Neural cell (in vitro differentiated cells): ENCODE measurements at regions not wholly inside any gene's neighbourhood (a gene's known extent, or its start where the extent isn't known, plus 50 kb on each side); places are given as distances from the start of the nearest gene placed in this dataset.

Source experiments
- H2AFZ ChIP-seq: fragments of 200-600, 300-800 bp; sonication (generic), shearing (Covaris generic); 2 replicates; pipeline ENCODE4 v1.6.0; 2014; ENCODE audit warnings: low read depth, mild to moderate bottlenecking, antibody characterized with exemption, low read length, moderate library complexity
- H3F3A ChIP-seq: fragments of 200-600 bp; shearing (Covaris generic); 2 replicates; pipeline ENCODE4 v1.6.1; 2016; ENCODE audit warnings: mild to moderate bottlenecking, moderate library complexity, mixed read lengths, antibody characterized with exemption, low read length; ENCODE audit not compliant: insufficient read depth, poor library complexity, severe bottlenecking
- H3K27ac ChIP-seq: fragments of 200-600, 300-800 bp; sonication (generic), shearing (Covaris generic); 2 replicates; pipeline ENCODE4 v1.5.1; 2014; ENCODE audit warnings: mild to moderate bottlenecking, low read length, moderate library complexity
- H3K27me3 ChIP-seq: fragments of 300-800, 200-600 bp; sonication (generic), shearing (Covaris generic); 2 replicates; pipeline ENCODE4 v1.6.0; 2014; ENCODE audit warnings: mild to moderate bottlenecking, low read depth, low read length, moderate library complexity; ENCODE audit not compliant: insufficient read depth
- H3K36me3 ChIP-seq: fragments of 300-800, 200-600 bp; sonication (generic), shearing (Covaris generic); 2 replicates; pipeline ENCODE4 v1.5.1; 2014; ENCODE audit warnings: mild to moderate bottlenecking, antibody characterized with exemption, low read length, moderate library complexity; ENCODE audit not compliant: insufficient read depth
- H3K4me2 ChIP-seq: fragments of 300-800, 200-600 bp; sonication (generic), shearing (Covaris generic); 2 replicates; pipeline ENCODE4 v1.6.0; 2014; ENCODE audit warnings: mild to moderate bottlenecking, low read length
- H3K4me3 ChIP-seq: fragments of 300-800, 200-600 bp; sonication (generic), shearing (Covaris generic); 2 replicates; pipeline ENCODE4 v1.5.1; 2014; ENCODE audit warnings: mild to moderate bottlenecking, low read length, moderate library complexity
- H3K79me2 ChIP-seq: fragments of 200-600 bp; shearing (Covaris generic); replicated peaks from 2 replicates; pipeline ENCODE4 v1.6.0; 2014; ENCODE audit warnings: mild to moderate bottlenecking, low read length, moderate library complexity; ENCODE audit not compliant: insufficient read depth
- H3K9ac ChIP-seq: fragments of 300-800, 200-600 bp; sonication (generic), shearing (Covaris generic); 2 replicates; pipeline ENCODE4 v1.6.1; 2016; ENCODE audit warnings: mild to moderate bottlenecking, low read length, mixed read lengths
- H3K9me2 ChIP-seq: fragments of 200-600 bp; shearing (Covaris generic); 2 replicates; pipeline ENCODE4 v1.6.1; 2016; ENCODE audit warnings: mild to moderate bottlenecking, low read length, mixed read lengths; ENCODE audit not compliant: insufficient read depth
- H3K9me3 ChIP-seq: fragments of 200-600, 300-800 bp; sonication (generic), shearing (Covaris generic); 2 replicates; pipeline ENCODE4 v1.6.1; 2016; ENCODE audit warnings: mild to moderate bottlenecking, mixed run types, low read length, moderate library complexity, mixed read lengths
- H4K20me1 ChIP-seq: fragments of 200-600 bp; shearing (Covaris generic); 2 replicates; pipeline ENCODE4 v1.6.1; 2016; ENCODE audit warnings: mild to moderate bottlenecking, mixed run types; ENCODE audit not compliant: insufficient read depth
- CTCF ChIP-seq: fragments of 450-650 bp; IDR thresholded peaks from 2 replicates; pipeline ENCODE4 v1.5.1; 2014; ENCODE audit warnings: antibody characterized with exemption, mild to moderate bottlenecking, moderate library complexity; ENCODE audit not compliant: poor library complexity, severe bottlenecking
- EP300 ChIP-seq: fragments of 450-650 bp; conservative IDR thresholded peaks from 2 replicates; pipeline ENCODE4 v1.6.1; 2014; ENCODE audit warnings: antibody characterized with exemption, mild to moderate bottlenecking, moderate library complexity; ENCODE audit not compliant: poor library complexity, severe bottlenecking
- EZH2 ChIP-seq: fragments of 200-600, 300-800 bp; shearing (Covaris generic), sonication (generic); IDR thresholded peaks from 2 replicates; pipeline ENCODE4 v1.6.1; 2014; ENCODE audit warnings: antibody characterized with exemption, low read length, borderline replicate concordance, mild to moderate bottlenecking; ENCODE audit not compliant: insufficient read depth, poor library complexity, severe bottlenecking
- MXI1 ChIP-seq: fragments of 450-650 bp; conservative IDR thresholded peaks from 2 replicates; pipeline ENCODE4 v1.6.1; 2014; ENCODE audit warnings: antibody characterized with exemption, mild to moderate bottlenecking; ENCODE audit not compliant: poor library complexity, severe bottlenecking
- POLR2AphosphoS5 ChIP-seq: IDR thresholded peaks from 2 replicates; pipeline ENCODE4 v1.6.1; 2012
- RAD21 ChIP-seq: fragments of 450-650 bp; conservative IDR thresholded peaks from 2 replicates; pipeline ENCODE4 v1.6.1; 2014; ENCODE audit warnings: antibody characterized with exemption, mild to moderate bottlenecking, moderate library complexity
- REST ChIP-seq: IDR thresholded peaks from 2 replicates; pipeline ENCODE4 v1.6.1; 2012; ENCODE audit warnings: borderline replicate concordance
- SMC3 ChIP-seq: fragments of 450-650 bp; conservative IDR thresholded peaks from 2 replicates; pipeline ENCODE4 v1.6.1; 2014; ENCODE audit warnings: antibody characterized with exemption, mild to moderate bottlenecking, moderate library complexity; ENCODE audit not compliant: poor library complexity
- TAF1 ChIP-seq: IDR thresholded peaks from 2 replicates; pipeline ENCODE4 v1.6.1; 2012; ENCODE audit warnings: low read depth

- H3K9me3 ChIP-seq, result peaks cover 5% of the 10 kb centered on the region
- no peaks in the 10 kb centered on the region for H3K36me3 ChIP-seq
- H3K9me2 ChIP-seq, result no peaks in the 10 kb centered on the region
- H3K9ac ChIP-seq, result no peak overlapping the region
- no peaks in the 10 kb centered on the region for H3K79me2 ChIP-seq
- H3K27ac ChIP-seq, result no peak overlapping the region
- H4K20me1 ChIP-seq, result no peaks in the 10 kb centered on the region
- no peak overlapping the region for H2AFZ ChIP-seq
- no peak overlapping the region for H3K4me2 ChIP-seq
- no peaks in the 10 kb centered on the region for H3F3A ChIP-seq
- TF ChIP-seq TAF1 (no peak), CTCF (no peak), EZH2 (no peak), REST (no peak), SMC3 (no peak), MXI1 (no peak), RAD21 (no peak), EP300 (no peak), POLR2AphosphoS5 (no peak)
- H3K27me3 ChIP-seq, result no peaks in the 10 kb centered on the region
- H3K4me3 ChIP-seq, result no peak overlapping the region
These were observed 79.6 kb upstream of the PDC start for GRCh38 chr1:186540521-186540920.

GRCh38 chr1:186536273-186536890 is 75.5 kb upstream of the PDC start:
- Histone ChIP-seq H3K9me2 (no peaks in the 10 kb centered on the region), H2AFZ (no peak overlapping the region), H3K9me3 (no peaks in the 10 kb centered on the region), H3K36me3 (no peaks in the 10 kb centered on the region), H4K20me1 (no peaks in the 10 kb centered on the region), H3F3A (no peaks in the 10 kb centered on the region), H3K9ac (no peak overlapping the region), H3K4me2 (no peak overlapping the region), H3K27me3 (no peaks in the 10 kb centered on the region), H3K27ac (no peak overlapping the region), H3K79me2 (no peaks in the 10 kb centered on the region), H3K4me3 (no peak overlapping the region)
- TF ChIP-seq POLR2AphosphoS5, result no peak
- no peak for TF ChIP-seq MXI1
- TF ChIP-seq EZH2, result no peak
- TF ChIP-seq REST, result no peak
- no peak for TF ChIP-seq TAF1
- no peak for TF ChIP-seq SMC3
- no peak for TF ChIP-seq EP300
- no peak for TF ChIP-seq RAD21
- TF ChIP-seq CTCF, result no peak
